ENCODE measurements at regions not wholly inside any gene's neighbourhood (a gene's known extent, or its start where the extent isn't known, plus 50 kb on each side); places are given as distances from the start of the nearest gene placed in this dataset.

GRCh38 chr14:26078561-26078960 is 519.3 kb downstream of the NOVA1 start:
- TF ChIP-seq POLR2A (IDR thresholded peaks at IDR 0.05; ENCODE audit: low read depth) = no peak
- no peak for TF ChIP-seq CTCF (IDR thresholded peaks at IDR 0.05)
- no peak for TF ChIP-seq POLR2AphosphoS5 (IDR thresholded peaks at IDR 0.05)
- TF ChIP-seq EP300 (IDR thresholded peaks at IDR 0.05) = no peak

Data from esophagus muscularis mucosa (tissue), 4 donors.